GM12878 (cell line): ENCODE measurements at regions not wholly inside any gene's neighbourhood (a gene's known extent, or its start where the extent isn't known, plus 50 kb on each side); places are given as distances from the start of the nearest gene placed in this dataset.

ENCODE experiments used
- ATAC-seq: fragments of 200-7000 bp; cut with Tn5 transposase; 3 replicates; pipeline ENCODE4 v1.9.1; 2020; ENCODE audit warnings: mild to moderate bottlenecking, moderate library complexity
- BruUV-seq: library from RNA; stranded (reverse); fragments of 400-500 nt; replicated peaks from 2 replicates; lab custom pipeline; 2021; lab: Mats Ljungman, UMichigan
- CTCF ChIA-PET: fragments of 300-600 bp; sonication (Branson Sonifier 250); formaldehyde crosslinking; extraction: SDS; loops from one replicate; lab custom pipeline; 2021; ENCODE audit warnings: inconsistent platforms; lab: Yijun Ruan, JAX
- POLR2A ChIA-PET: fragments of 350-600 bp; formaldehyde crosslinking; extraction: SDS; loops from one replicate; lab custom pipeline; 2021; ENCODE audit warnings: inconsistent platforms; lab: Charles Lee
- RAD21 ChIA-PET: fragments of 300-600 bp; sonication (Branson Sonifier 250); formaldehyde crosslinking; loops from one replicate; lab custom pipeline; 2023; ENCODE audit warnings: antibody characterized with exemption; ENCODE audit not compliant: unreplicated experiment; lab: Charles Lee
- SMC1A ChIA-PET: fragments of 300-600 bp; sonication (Branson Sonifier 250); formaldehyde crosslinking; loops from one replicate; lab custom pipeline; 2023; ENCODE audit not compliant: unreplicated experiment, uncharacterized antibody; lab: Charles Lee
- DNase-seq: peaks from one replicate; pipeline ENCODE4 v3.0.0-alpha.2; 2011; ENCODE audit warnings: low read depth, low spot score
- FAIRE-seq: peaks from 3 replicates; lab custom pipeline; 2011; peaks lifted over from hg19 to GRCh38; lab: Jason Lieb, UNC
- H2AFZ ChIP-seq: 2 replicates; pipeline ENCODE4 v1.6.0; 2011; ENCODE audit warnings: low read depth, low read length, control low read depth; ENCODE audit not compliant: control insufficient read depth
- H3K27ac ChIP-seq: 2 replicates; pipeline ENCODE4 v1.5.1; 2011; ENCODE audit warnings: control low read depth; ENCODE audit not compliant: control insufficient read depth, insufficient read depth
- H3K27me3 ChIP-seq, 2 experiments: replicated peaks in 1 of 2; 2 replicates each; pipeline versions ENCODE4 v1.6.0 to v1.6.1; 2011; ENCODE audit warnings: low read length in 1 of 2; ENCODE audit not compliant: control insufficient read depth in 2 of 2, insufficient read depth in 2 of 2
- H3K36me3 ChIP-seq, 2 experiments: 2 replicates each; pipeline ENCODE4 v1.5.1; 2011; ENCODE audit warnings: low read length in 1 of 2; ENCODE audit not compliant: control insufficient read depth in 2 of 2, insufficient read depth in 2 of 2
- H3K4me1 ChIP-seq: 2 replicates; pipeline ENCODE4 v1.6.1; 2011; ENCODE audit warnings: mild to moderate bottlenecking, low read length, moderate library complexity, mixed read lengths; ENCODE audit not compliant: control insufficient read depth, insufficient read depth
- H3K4me2 ChIP-seq: 2 replicates; pipeline ENCODE4 v1.6.0; 2011; ENCODE audit warnings: control low read depth; ENCODE audit not compliant: control insufficient read depth, insufficient read depth
- H3K4me3 ChIP-seq: fragments of 200-600 bp; sonication (generic); 2 replicates; pipeline ENCODE4 v1.5.1; 2016
- H3K79me2 ChIP-seq: 2 replicates; pipeline ENCODE4 v1.6.0; 2011; ENCODE audit warnings: low read length; ENCODE audit not compliant: control insufficient read depth, insufficient read depth
- H3K9ac ChIP-seq: 2 replicates; pipeline ENCODE4 v1.8.0; 2011; ENCODE audit warnings: low read length, control low read depth, mixed read lengths; ENCODE audit not compliant: control insufficient read depth, insufficient read depth
- H3K9me3 ChIP-seq: replicated peaks from 3 replicates; pipeline ENCODE4 v1.5.1; 2011; ENCODE audit warnings: mild to moderate bottlenecking, low read length; ENCODE audit not compliant: control insufficient read depth, insufficient read depth
- H4K20me1 ChIP-seq: 2 replicates; pipeline ENCODE4 v1.6.0; 2011; ENCODE audit not compliant: control insufficient read depth, insufficient read depth
- CBX3 ChIP-seq: fragments of 200-600 bp; sonication (generic); IDR thresholded peaks from 2 replicates; pipeline ENCODE4 v1.6.1; 2016; ENCODE audit warnings: low read depth, borderline replicate concordance
- EED ChIP-seq: sonication (generic); IDR thresholded peaks from 2 replicates; pipeline ENCODE4 v1.6.1; 2016; ENCODE audit warnings: antibody characterized with exemption, low read depth
- GABPA ChIP-seq: IDR thresholded peaks from 2 replicates; pipeline ENCODE4 v1.6.1; 2014; ENCODE audit warnings: antibody characterized with exemption, low read depth, mild to moderate bottlenecking, inconsistent platforms
- HDAC6 ChIP-seq: fragments of 200-600 bp; sonication (generic); IDR thresholded peaks from one replicate; pipeline ENCODE4 v1.8.0; 2017; ENCODE audit warnings: antibody characterized with exemption; ENCODE audit not compliant: unreplicated experiment
- IKZF2 ChIP-seq, 2 experiments: fragments of 450-650 bp; IDR thresholded peaks; 2 replicates each; pipeline ENCODE4 v1.6.1; 2017; ENCODE audit warnings: mild to moderate bottlenecking in 2 of 2, moderate library complexity in 2 of 2
- MEF2B ChIP-seq: fragments of 450-650 bp; IDR thresholded peaks from 2 replicates; pipeline ENCODE4 v1.6.1; 2018; ENCODE audit warnings: mild to moderate bottlenecking, moderate library complexity; ENCODE audit not compliant: partially characterized antibody, poor library complexity, severe bottlenecking
- PML ChIP-seq: IDR thresholded peaks from 2 replicates; pipeline ENCODE4 v1.6.1; 2012; ENCODE audit warnings: low read length, inconsistent platforms
- RCOR1 ChIP-seq: conservative IDR thresholded peaks from 2 replicates; pipeline ENCODE4 v1.6.1; 2012; ENCODE audit warnings: low read depth, low read length, improper control_type of control experiment
- SMAD1 ChIP-seq: fragments of 450-650 bp; IDR thresholded peaks from 2 replicates; pipeline ENCODE4 v1.6.1; 2018; ENCODE audit warnings: mild to moderate bottlenecking, low read depth; ENCODE audit not compliant: partially characterized antibody
- SREBF2 ChIP-seq: IDR thresholded peaks from 2 replicates; pipeline ENCODE4 v1.6.1; 2012; ENCODE audit warnings: mild to moderate bottlenecking, low read length
- SUPT20H ChIP-seq: IDR thresholded peaks from 2 replicates; pipeline ENCODE4 v1.6.1; 2011; ENCODE audit warnings: low read depth, mild to moderate bottlenecking, low read length, moderate library complexity, borderline replicate concordance; ENCODE audit not compliant: control insufficient read depth
- ZBED1 ChIP-seq: IDR thresholded peaks from 2 replicates; pipeline ENCODE4 v1.6.1; 2016; ENCODE audit warnings: borderline replicate concordance
- WGBS: methylation state at CpG from one replicate; pipeline ENCODE4 v1.1.6; 2016; ENCODE audit warnings: low lambda C conversion rate; ENCODE audit not compliant: insufficient replicate concordance, insufficient coverage; ENCODE audit errors: missing lambda C conversion rate; 5-methylcytosine and 5-hydroxymethylcytosine counted together
- in situ Hi-C: fragments of 300-500 bp; cut with MboI; formaldehyde crosslinking; loops from 9 replicates; pipeline ENCODE4 v1.14.3; 2018; ENCODE audit warnings: mixed read lengths
- intact Hi-C: fragments of 100-400 bp; cut with micrococcal nuclease; formaldehyde crosslinking; loops from one replicate; pipeline ENCODE4 v1.14.2; 2022; ENCODE audit not compliant: unreplicated experiment
- TF ChIP-seq, protein P1 (sequence below): fragments of 150-350 bp; IDR thresholded peaks from 2 replicates; pipeline ENCODE4 v1.6.1; 2014; ENCODE audit warnings: mild to moderate bottlenecking, low read depth, low read length
- TF ChIP-seq, protein P2 (sequence below): IDR thresholded peaks from 2 replicates; pipeline ENCODE4 v1.6.1; 2012; ENCODE audit warnings: low read depth, low read length, improper control_type of control experiment
- TF ChIP-seq, protein P3 (sequence below): fragments of 450-650 bp; IDR thresholded peaks from 2 replicates; pipeline ENCODE4 v1.6.1; 2017; ENCODE audit warnings: borderline replicate concordance
- TF ChIP-seq, protein P4 (sequence below): IDR thresholded peaks from 2 replicates; pipeline ENCODE4 v1.6.1; 2011; ENCODE audit warnings: mild to moderate bottlenecking, low read depth, low read length, moderate library complexity; ENCODE audit not compliant: insufficient replicate concordance

DNA sequence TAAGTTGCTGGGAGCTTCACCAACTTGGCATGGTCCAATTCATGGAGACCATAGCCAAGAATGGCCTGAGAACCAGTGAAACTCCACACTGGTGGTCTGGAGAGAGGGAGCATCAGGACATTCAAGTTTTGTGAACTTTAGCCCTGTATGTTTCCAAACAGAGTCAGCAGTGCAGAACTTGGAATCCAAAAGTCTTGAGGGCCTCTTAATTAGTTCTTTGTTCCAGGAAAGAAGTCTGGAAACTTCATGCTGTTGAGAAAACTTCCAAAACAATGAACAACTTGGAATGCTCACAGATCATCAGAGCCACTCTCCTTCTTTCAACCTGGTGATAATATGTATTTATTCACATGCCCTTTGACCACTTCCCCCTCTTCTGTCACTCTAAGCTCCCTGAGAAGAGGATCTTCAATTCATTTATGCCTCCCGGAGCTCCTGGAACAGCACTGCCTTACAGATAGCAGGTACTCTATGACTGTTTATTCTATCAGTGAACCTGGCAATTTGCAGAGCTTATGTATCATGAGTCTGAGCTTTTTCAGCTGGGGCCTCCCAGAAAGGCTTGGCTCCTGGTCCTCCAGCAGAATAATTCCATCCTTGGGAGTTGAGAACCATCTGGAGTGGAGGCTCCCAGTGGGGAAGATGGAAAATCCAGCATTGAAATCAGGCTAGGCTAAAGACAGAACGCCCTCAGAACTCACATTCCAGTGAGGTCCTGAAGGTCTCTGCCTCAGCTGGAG lies 191.4 kb downstream of the KTN1 start:
- Histone ChIP-seq H3K27ac (no peak overlapping the region), H2AFZ (no peak overlapping the region), H4K20me1 (no peaks in the 10 kb centered on the region), H3K79me2 (no peaks in the 10 kb centered on the region), H3K4me1 (no peaks in the 10 kb centered on the region), H3K36me3 (no peaks in the 10 kb centered on the region), H3K27me3 (no peaks in the 10 kb centered on the region), H3K4me2 (no peak overlapping the region), H3K9me3 (no peaks in the 10 kb centered on the region), H3K9ac (no peak overlapping the region), H3K4me3 (no peak overlapping the region)
- BruUV-seq, result no TSS peak
- 39% methylated on average over 2 of the region's 2 CpGs for WGBS
- no peak for ATAC-seq
- ChIA-PET CTCF (interaction anchor here (1.3 kb wide), 1 partner anchor 12 kb away, joined by 3 read pairs; no protein-coding TSS in a partner anchor), POLR2A (no interaction called here), RAD21 (no interaction called here), SMC1A (interaction anchor here (2.6 kb wide), 1 partner anchor 39 kb away, joined by 7 read pairs; no protein-coding TSS in a partner anchor)
- in situ Hi-C loops, result no loop called here
- intact Hi-C loops, result no loop called here
- FAIRE-seq, result no peak
- no peak for TF ChIP-seq IKZF2 (IDR thresholded peaks at IDR 0.05)
- no peak for TF ChIP-seq GABPA
- no peak for TF ChIP-seq SMAD1
- no peak for TF ChIP-seq PML
- TF ChIP-seq HDAC6, result no peak
- TF ChIP-seq, protein P1, sequence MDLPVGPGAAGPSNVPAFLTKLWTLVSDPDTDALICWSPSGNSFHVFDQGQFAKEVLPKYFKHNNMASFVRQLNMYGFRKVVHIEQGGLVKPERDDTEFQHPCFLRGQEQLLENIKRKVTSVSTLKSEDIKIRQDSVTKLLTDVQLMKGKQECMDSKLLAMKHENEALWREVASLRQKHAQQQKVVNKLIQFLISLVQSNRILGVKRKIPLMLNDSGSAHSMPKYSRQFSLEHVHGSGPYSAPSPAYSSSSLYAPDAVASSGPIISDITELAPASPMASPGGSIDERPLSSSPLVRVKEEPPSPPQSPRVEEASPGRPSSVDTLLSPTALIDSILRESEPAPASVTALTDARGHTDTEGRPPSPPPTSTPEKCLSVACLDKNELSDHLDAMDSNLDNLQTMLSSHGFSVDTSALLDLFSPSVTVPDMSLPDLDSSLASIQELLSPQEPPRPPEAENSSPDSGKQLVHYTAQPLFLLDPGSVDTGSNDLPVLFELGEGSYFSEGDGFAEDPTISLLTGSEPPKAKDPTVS, result no peak
- no peak for TF ChIP-seq SREBF2
- TF ChIP-seq MEF2B, result no peak
- TF ChIP-seq, protein P2, sequence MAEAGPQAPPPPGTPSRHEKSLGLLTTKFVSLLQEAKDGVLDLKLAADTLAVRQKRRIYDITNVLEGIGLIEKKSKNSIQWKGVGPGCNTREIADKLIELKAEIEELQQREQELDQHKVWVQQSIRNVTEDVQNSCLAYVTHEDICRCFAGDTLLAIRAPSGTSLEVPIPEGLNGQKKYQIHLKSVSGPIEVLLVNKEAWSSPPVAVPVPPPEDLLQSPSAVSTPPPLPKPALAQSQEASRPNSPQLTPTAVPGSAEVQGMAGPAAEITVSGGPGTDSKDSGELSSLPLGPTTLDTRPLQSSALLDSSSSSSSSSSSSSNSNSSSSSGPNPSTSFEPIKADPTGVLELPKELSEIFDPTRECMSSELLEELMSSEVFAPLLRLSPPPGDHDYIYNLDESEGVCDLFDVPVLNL, result no peak
- no peak for TF ChIP-seq EED
- TF ChIP-seq, protein P3, sequence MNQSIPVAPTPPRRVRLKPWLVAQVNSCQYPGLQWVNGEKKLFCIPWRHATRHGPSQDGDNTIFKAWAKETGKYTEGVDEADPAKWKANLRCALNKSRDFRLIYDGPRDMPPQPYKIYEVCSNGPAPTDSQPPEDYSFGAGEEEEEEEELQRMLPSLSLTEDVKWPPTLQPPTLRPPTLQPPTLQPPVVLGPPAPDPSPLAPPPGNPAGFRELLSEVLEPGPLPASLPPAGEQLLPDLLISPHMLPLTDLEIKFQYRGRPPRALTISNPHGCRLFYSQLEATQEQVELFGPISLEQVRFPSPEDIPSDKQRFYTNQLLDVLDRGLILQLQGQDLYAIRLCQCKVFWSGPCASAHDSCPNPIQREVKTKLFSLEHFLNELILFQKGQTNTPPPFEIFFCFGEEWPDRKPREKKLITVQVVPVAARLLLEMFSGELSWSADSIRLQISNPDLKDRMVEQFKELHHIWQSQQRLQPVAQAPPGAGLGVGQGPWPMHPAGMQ, result no peak
- TF ChIP-seq, protein P4, sequence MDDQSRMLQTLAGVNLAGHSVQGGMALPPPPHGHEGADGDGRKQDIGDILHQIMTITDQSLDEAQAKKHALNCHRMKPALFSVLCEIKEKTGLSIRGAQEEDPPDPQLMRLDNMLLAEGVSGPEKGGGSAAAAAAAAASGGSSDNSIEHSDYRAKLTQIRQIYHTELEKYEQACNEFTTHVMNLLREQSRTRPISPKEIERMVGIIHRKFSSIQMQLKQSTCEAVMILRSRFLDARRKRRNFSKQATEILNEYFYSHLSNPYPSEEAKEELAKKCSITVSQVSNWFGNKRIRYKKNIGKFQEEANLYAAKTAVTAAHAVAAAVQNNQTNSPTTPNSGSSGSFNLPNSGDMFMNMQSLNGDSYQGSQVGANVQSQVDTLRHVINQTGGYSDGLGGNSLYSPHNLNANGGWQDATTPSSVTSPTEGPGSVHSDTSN, result no peak
- no peak for TF ChIP-seq SUPT20H
- no peak for TF ChIP-seq CBX3
- TF ChIP-seq RCOR1, result no peak
- no peak for TF ChIP-seq ZBED1
- DNase-seq, result no peak
